Globus pallidus (tissue), 1 donor: ENCODE measurements at regions not wholly inside any gene's neighbourhood (a gene's known extent, or its start where the extent isn't known, plus 50 kb on each side); places are given as distances from the start of the nearest gene placed in this dataset.
"Not testable (repeated sequence)": the region's sequence is repeated elsewhere in the genome, so short reads cannot be mapped to it uniquely, and the experiment has no call there.

Source experiments
- DNase-seq: peaks from one replicate; pipeline ENCODE4 v3.0.0-alpha.2; 2015; ENCODE audit warnings: low spot score

- DNase-seq = no peak
These were observed 113.4 kb downstream of the RTP5 start for GRCh38 chr2:241982706-241983570.

GRCh38 chr2:241983571-241984270, 114.2 kb downstream of the RTP5 start:
- DNase-seq = no peak

- DNase-seq = no peak
These were observed 114.7 kb downstream of the RTP5 start for GRCh38 chr2:241984271-241984655.

DNA sequence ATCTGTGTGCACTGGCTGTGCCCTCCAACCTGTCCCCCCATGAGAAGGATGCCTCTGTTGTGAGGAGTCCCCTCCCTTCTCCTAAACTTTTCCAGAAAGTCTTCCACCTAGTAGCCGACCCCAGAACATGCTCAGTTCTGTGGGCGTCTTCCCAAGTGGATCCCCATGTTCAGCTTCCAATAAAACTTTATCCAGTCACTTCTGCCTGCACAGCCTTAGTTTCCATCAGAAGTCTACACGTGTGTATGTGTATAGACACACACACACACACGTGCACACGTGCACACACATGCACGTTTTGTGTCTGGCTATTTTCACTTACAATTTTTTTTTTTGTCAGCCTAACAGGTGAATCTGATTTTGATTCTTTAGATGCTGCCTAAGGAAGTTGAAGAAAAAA, 115.1 kb downstream of the RTP5 start:
- no peak for DNase-seq

DNA sequence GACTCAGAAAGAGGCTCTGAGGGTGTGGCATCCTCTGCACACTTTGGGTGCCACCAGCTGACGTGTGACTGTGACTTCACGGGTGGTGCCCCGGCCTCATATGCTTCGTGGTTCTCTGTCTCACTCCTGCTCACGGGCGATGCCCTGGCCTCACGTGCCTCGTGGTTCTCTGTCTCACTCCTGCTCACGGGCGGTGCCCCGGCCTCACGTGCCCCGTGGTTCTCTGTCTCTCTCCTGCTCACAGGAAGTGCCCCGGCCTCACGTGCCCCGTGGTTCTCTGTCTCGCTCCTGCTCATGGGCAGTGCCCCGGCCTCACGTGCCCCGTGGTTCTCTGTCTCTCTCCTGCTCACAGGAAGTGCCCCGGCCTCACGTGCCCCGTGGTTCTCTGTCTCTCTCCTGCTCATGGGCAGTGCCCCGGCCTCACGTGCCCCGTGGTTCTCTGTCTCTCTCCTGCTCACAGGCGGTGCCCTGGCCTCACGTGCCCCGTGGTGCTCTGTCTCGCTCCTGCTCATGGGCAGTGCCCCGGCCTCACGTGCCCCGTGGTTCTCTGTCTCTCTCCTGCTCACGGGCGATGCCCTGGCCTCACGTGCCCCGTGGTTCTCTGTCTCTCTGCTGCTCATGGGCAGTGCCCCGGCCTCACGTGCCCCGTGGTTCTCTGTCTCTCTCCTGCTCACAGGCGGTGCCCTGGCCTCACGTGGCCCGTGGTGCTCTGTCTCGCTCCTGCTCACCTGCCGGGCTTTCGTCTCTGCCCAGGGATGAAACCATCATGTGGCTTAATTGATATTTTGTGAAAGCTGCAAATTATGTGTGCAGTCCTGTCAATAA, 115.8 kb downstream of the RTP5 start:
- DNase-seq = not testable (repeated sequence)

DNA sequence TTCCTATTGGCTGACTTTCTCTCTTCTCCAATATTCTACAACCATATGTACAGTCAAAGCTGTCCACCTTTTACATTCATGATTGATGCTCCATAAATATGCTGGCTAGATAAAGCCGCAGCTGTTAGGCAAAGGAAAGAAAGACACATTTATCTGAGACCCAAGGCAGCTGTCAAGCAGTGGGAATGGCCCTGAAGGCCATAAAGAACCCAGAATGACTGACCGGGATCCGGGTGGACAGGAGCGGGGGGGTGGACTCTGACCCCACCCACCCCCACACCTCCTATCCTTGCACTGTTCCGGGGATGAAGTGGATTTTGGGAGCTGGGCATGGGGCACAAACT, 116.4 kb downstream of the RTP5 start:
- no peak for DNase-seq

GRCh38 chr2:241986836-241987641, 117.5 kb downstream of the RTP5 start:
- no peak for DNase-seq

DNA sequence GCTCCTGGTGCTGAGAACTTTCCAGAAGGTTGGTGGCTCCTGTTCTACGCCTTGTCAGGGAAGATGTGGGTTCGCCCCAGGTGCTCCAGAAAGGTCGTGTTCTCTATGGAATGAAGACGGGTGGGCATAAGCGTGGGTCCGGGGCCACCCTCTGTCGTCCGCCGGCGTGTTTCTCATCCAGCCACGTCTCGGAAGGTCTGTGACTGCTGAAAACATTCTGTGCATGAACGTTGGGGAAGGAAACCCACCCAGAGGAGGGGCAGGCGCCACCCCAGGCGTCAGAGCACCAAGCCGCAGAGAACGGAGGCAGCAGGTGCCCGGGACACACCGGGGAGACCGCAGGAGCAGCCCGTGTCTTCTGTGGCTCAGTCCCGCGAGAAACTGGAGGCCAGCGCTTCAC, 118.2 kb downstream of the RTP5 start:
- no peak for DNase-seq

- no peak for DNase-seq
These were observed 118.6 kb downstream of the RTP5 start for GRCh38 chr2:241988146-241988545.

DNA sequence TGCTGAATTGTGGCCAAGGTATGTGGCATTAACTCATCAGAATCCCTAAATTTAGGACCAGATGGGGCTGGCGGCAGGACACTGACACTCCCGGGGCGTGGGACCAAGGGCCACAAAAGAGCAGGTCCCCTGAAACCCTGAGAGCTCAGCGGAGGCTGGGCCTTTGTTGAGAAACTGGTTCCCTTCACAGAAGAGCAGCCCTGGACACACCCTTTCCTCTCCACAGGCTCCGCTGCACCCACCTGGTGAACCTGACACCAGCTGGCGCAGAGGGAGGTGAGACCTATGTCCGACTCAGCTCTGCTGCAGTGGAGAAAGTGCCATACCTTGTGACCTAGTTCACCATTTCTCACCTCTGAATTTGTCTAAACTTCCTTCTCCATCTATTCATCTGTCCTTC, 119.5 kb downstream of the RTP5 start:
- no peak for DNase-seq

GRCh38 chr2:241990466-241990865, 120.9 kb downstream of the RTP5 start:
- no peak for DNase-seq

- DNase-seq = no peak
These were observed 121.8 kb downstream of the RTP5 start for GRCh38 chr2:241991299-241991698.

DNA sequence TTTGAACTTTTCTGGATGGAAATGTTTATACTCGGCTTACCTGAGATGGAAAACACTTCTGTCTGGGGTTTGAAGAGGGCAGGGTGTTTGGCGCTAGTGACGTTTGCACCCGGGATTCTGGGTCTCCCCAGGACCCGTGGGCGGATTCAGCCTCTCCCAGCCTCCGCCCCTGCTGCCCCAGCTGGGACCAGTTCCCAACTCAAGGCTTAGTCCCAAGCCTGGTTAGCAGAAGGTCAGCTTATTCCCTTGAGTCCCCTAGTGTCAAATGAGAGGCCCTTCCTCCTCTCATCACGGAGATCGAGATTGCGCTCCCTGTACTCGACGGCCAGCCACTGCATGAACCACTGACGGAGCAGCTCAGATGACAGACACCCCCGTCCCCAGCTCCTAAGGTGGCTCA, 123.2 kb downstream of the RTP5 start:
- no peak for DNase-seq

DNA sequence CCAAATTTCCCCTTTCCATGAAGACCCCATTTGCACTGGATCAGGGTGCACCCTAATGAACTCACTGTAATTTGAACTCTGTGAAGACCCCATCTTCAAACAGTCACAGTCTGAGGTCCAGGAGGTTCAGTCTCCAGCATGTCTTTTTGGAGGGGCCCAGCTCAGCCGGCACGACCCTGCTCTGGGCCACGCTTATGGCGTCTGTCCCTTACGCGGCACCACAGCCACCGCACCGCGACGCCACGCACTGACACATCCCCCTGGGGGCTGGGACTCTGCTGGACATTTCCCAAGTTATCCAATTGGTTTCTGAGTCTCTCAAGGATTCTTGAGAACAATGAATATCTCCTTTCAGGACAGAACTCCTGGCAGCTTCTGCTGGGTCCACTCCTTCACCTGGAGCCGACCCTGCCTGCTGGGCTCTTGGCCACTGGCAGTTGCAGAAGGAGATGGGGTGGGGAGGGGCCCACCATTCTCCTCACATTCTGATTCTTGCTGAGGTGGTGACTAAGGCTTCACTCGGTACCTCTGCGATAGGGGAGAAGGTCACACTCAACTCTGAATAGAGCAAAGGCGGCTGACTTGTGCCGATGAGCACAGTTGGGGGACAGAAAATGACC, 124.0 kb downstream of the RTP5 start:
- no peak for DNase-seq

DNA sequence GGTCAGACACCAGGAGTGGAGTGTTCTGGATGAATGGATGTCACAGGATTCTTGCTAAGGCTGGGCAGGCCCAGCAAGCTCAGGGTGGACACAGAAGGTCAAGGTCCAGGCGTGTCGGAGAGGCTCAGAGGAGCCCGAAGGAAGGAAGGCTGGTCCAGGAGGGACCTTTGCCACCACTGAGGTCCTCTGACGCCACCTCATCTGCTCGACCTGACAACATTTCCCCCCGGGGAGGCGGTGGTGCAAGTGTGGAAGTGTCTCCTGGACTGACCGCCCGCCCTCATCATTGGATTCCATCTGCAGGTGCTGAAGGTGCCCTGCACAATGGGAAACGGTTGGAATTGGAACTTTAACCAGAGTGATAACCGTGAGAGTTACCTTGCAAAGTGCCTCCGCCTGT, 124.6 kb downstream of the RTP5 start:
- no peak for DNase-seq

- no peak for DNase-seq
These were observed 125.2 kb downstream of the RTP5 start for GRCh38 chr2:241994556-241995213.

GRCh38 chr2:241996100-241996499, 126.6 kb downstream of the RTP5 start:
- no peak for DNase-seq

- DNase-seq = no peak
These were observed 127.5 kb downstream of the RTP5 start for GRCh38 chr2:241997017-241997416.

DNA sequence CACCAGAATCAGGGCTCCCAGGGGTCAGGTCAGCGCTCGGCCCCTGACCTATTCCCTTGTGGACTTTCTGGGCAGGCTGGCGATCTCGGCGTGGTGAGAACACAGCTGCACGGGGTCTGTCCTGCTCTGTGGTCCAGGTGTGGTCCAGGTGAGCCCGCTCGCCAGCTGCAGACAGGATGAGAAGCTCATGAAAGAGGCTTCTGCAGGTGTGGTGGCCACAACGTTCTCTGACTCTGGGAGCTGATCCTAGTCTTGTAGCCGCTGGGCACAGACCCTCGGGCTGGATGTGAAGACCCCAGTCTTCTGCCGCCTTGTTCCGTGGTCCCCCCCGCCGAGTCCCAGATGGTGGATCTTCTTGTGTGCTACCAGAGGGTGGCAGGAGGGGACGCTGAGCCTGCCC, 129.7 kb downstream of the RTP5 start:
- no peak for DNase-seq

- DNase-seq = no peak
These were observed 132.3 kb downstream of the RTP5 start for GRCh38 chr2:242001853-242002252.

DNA sequence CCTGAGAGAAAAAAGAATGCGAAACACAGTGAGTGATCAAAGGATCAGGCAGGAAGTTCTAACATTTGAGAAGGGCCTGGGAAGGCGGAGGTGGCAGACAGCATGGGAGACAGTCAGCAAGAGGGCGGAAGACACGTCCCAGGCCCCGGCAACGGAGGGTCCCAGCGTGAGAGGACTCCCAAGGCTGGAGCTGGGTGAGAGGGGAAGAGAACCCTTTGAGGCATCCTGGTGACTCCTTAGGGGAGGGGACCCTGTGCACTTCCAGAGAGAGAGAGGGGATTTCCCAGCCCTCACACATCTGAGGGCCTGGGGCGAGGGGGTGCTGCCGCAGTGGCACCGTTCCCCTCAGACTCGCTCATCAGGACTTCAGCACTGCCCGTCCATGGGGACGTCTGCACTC, 133.4 kb downstream of the RTP5 start:
- no peak for DNase-seq
